ENCODE measurements at regions not wholly inside any gene's neighbourhood (a gene's known extent, or its start where the extent isn't known, plus 50 kb on each side); places are given as distances from the start of the nearest gene placed in this dataset.

GRCh38 chr2:83862600-83862999 lies 596.5 kb downstream of the SUCLG1 start:
- ChIA-PET POLR2A (no interaction called here), CTCF (no interaction called here)
- Histone ChIP-seq H3K4me1 (ENCODE audit: control insufficient read depth, insufficient read depth, low read length) (no peaks in the 10 kb centered on the region), H3K36me3 (ENCODE audit: control insufficient read depth in 2 of 2, insufficient read depth in 1 of 2, low read length in 2 of 2) (no peaks in the 10 kb centered on the region), H3K4me3 (ENCODE audit: low read depth, low read length) (no peak overlapping the region), H3K9me3 (ENCODE audit: control insufficient read depth, insufficient read depth, low read depth, low read length) (no peaks in the 10 kb centered on the region), H3K27ac (ENCODE audit: extremely low read depth, low read depth, low read length) (no peak overlapping the region)
- TF ChIP-seq ZNF473 (tag by site-specific recombination; IDR thresholded peaks at IDR 0.05): no peak
- TF ChIP-seq ZNF785 (tag by site-specific recombination; IDR thresholded peaks at IDR 0.05): no peak
- no peak for TF ChIP-seq ELK4 (IDR thresholded peaks at IDR 0.05; ENCODE audit: borderline replicate concordance, low read depth, low read length)
- no peak for TF ChIP-seq ZNF311 (tag by site-specific recombination; IDR thresholded peaks at IDR 0.05; ENCODE audit: borderline replicate concordance)
- TF ChIP-seq KLF9 (tag by site-specific recombination; IDR thresholded peaks at IDR 0.05; ENCODE audit: low read depth): no peak
- no peak for TF ChIP-seq ZNF518A (tag by site-specific recombination; conservative IDR thresholded peaks at IDR 0.05; ENCODE audit: low read depth)
- no peak for TF ChIP-seq ZFP41 (tag by site-specific recombination; IDR thresholded peaks at IDR 0.05; ENCODE audit: borderline replicate concordance)
- TF ChIP-seq ZNF747 (tag by site-specific recombination; IDR thresholded peaks at IDR 0.05): no peak
- no peak for TF ChIP-seq PRDM10 (tag by site-specific recombination; IDR thresholded peaks at IDR 0.05)
- TF ChIP-seq ZNF19 (tag by site-specific recombination; IDR thresholded peaks at IDR 0.05; ENCODE audit: low read depth): no peak
- TF ChIP-seq ZNF394 (tag by site-specific recombination; IDR thresholded peaks at IDR 0.05; ENCODE audit: borderline replicate concordance): no peak

GRCh38 chr2:83860320-83860719 lies 598.8 kb downstream of the SUCLG1 start:
- H3K4me3 ChIP-seq (ENCODE audit: low read depth, low read length): no peak overlapping the region
- ChIA-PET POLR2A (no interaction called here), CTCF (no interaction called here)
- H3K9me3 ChIP-seq (ENCODE audit: control insufficient read depth, insufficient read depth, low read depth, low read length): no peaks in the 10 kb centered on the region
- no peaks in the 10 kb centered on the region for H3K4me1 ChIP-seq (ENCODE audit: control insufficient read depth, insufficient read depth, low read length)
- TF ChIP-seq ZNF426 (tag by site-specific recombination; IDR thresholded peaks at IDR 0.05) (no peak), ZNF19 (tag by site-specific recombination; IDR thresholded peaks at IDR 0.05; ENCODE audit: low read depth) (no peak), ZNF211 (tag by site-specific recombination; IDR thresholded peaks at IDR 0.05; ENCODE audit: low read depth) (no peak), MEIS1 (CRISPR knock-in tag; IDR thresholded peaks at IDR 0.05; ENCODE audit: borderline replicate concordance) (no peak), ZNF2 (tag by site-specific recombination; IDR thresholded peaks at IDR 0.05) (no peak), ZNF202 (tag by site-specific recombination; IDR thresholded peaks at IDR 0.05; ENCODE audit: borderline replicate concordance) (no peak), ZNF692 (tag by site-specific recombination; IDR thresholded peaks at IDR 0.05) (no peak), ZNF362 (tag by site-specific recombination; IDR thresholded peaks at IDR 0.05) (no peak), GLIS2 (tag by site-specific recombination; IDR thresholded peaks at IDR 0.05) (no peak), ZNF660 (tag by site-specific recombination; IDR thresholded peaks at IDR 0.05) (no peak), ZBTB17 (tag by site-specific recombination; IDR thresholded peaks at IDR 0.05) (no peak)
- H3K36me3 ChIP-seq (ENCODE audit: control insufficient read depth in 2 of 2, insufficient read depth in 1 of 2, low read length in 2 of 2): no peaks in the 10 kb centered on the region
- no peak overlapping the region for H3K27ac ChIP-seq (ENCODE audit: extremely low read depth, low read depth, low read length)

All from HEK293 (cell line).